ENCODE measurements at regions not wholly inside any gene's neighbourhood (a gene's known extent, or its start where the extent isn't known, plus 50 kb on each side); places are given as distances from the start of the nearest gene placed in this dataset.

DNA sequence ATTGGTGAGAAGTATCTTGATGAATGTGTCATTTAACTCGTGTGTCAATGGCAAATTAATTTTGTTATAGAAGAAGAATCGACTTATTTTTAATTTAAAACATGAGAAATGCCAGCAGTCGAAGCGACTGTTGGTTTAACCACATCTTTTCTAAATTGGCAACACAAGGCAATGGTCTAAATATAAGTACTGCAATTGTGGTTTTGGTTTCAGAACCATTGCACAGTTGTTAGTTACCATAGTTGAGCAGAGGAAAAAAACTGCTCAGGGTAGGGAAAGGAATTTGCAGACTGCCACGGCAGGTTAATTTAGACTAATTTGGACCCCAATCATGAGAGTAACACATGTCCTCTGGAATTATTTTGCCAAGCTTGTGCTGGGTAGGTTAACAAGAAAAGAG is 185.6 kb upstream of the RUNX1 start:
- DNase-seq, result peak; percentile 6

DNA sequence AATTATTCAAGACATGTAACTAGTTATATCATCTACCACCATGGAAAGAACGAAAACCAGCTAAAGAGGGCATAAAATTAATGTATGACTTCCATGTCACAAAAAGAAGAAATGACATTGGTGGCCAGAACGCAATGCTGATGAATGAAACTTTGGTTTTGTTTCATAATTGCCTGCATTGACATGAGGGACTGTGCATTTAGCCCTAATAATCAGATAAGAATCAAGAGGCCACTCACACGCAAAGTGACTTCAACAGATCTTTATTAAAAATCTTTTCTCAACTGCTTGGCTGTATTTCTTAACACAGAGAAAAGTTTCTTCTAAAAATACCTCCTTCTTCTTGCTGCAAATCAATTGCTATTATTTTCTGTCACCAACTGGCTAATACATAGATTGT is 184.7 kb upstream of the RUNX1 start:
- no peak for DNase-seq

GRCh38 chr21:35232545-35233176 is 183.6 kb upstream of the RUNX1 start:
- no peak for DNase-seq

DNA sequence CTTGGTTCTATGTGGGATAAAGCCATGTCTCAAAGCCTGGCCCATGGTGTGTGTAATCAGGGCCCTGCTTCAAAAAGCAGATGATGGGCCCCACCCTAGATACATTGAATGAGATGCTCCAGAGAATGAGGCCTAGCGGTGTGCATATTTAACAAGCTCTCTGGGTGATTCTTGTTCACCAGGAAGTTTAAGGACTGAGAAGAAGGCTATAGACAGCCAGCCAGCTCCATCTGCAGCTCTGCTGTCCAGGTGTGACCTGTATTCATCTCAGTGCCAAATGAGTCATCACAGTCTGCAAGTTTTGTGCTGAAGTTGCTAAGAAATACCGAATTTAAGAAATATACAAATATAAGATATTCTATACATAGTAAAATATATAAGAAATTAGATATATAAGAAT is 182.0 kb upstream of the RUNX1 start:
- DNase-seq, result no peak

- no peak for DNase-seq
These were observed 180.2 kb upstream of the RUNX1 start for GRCh38 chr21:35229290-35229689.

- DNase-seq, result no peak
These were observed 178.7 kb upstream of the RUNX1 start for GRCh38 chr21:35227786-35228185.

DNA sequence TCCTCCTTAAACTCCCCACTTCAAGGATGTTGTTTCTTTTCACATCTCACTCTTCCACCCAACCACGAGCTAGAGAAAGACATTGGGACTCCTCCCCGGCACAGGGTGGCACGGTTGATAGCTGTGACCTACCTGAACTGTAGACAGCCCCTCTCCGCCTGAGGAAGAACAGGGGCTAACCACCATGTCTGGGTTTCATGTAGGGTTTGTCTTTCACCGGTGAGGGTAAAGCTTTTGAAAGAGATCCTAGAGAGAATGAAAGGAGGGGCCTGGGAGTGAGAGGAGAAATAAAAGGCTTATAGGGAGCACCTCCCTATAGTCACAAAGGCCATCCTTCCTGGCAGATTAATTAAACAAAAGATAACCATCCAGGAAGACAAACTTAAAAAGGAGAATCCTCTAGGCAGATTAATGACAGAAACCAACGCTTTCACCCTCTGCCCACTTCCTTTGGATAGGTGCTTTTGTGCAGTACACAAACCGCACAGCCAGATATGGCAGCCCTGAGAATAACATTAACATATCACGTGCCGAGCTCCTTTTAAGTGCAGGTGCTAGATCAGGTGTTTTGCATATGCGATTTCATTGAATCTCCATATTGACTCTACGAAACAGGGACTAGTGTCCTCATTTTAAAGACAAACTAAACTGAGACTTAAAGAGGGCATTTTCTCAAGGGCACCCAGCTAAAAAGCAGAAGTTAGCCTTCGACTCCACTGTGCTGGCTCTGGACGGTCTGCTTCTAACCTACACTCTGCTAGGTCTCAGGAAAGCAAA is 178.1 kb upstream of the RUNX1 start:
- DNase-seq, result peak; percentile 66

GRCh38 chr21:35226328-35226727 is 177.2 kb upstream of the RUNX1 start:
- DNase-seq, result no peak

DNA sequence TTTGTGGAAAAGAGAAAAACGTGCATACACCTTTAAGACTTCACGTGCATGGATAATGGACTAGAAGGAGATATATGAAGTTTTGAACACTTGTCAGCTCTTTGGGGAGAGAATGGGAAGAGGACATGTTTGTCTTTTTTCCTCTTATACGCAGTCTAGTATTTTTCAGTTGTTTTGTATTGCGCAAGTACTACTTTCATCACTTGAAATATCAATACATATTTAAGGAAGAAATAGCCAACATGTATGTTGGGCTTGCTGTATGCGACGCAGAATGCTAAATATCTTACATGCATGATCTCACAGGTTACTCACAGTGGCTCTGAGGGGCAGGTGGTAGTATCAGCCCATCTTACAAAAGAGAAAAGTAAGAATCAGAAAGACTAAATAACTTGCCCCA is 176.5 kb upstream of the RUNX1 start:
- DNase-seq, result no peak

- DNase-seq, result no peak
These were observed 174.5 kb upstream of the RUNX1 start for GRCh38 chr21:35223480-35224156.

- DNase-seq, result peak; percentile 32
These were observed 173.4 kb upstream of the RUNX1 start for GRCh38 chr21:35222541-35222941.

DNA sequence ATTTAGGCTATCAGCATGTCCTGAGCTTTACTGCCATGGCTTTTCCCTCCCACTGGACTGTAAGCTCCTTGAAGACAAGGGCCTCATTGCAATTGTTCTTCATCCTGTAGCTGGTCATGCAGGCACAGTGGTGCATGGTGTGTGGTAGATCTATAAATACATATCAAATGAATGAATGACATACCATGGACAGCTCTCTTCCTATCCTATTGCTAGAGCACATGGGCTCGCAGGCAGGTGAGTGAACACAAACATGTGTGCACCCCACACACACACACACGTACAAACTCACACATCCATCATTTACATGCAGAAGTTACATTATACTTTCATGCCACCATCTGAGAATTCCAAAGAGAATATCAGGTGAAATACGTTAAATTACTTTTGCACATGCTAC is 172.9 kb upstream of the RUNX1 start:
- peak; percentile 6 for DNase-seq

DNA sequence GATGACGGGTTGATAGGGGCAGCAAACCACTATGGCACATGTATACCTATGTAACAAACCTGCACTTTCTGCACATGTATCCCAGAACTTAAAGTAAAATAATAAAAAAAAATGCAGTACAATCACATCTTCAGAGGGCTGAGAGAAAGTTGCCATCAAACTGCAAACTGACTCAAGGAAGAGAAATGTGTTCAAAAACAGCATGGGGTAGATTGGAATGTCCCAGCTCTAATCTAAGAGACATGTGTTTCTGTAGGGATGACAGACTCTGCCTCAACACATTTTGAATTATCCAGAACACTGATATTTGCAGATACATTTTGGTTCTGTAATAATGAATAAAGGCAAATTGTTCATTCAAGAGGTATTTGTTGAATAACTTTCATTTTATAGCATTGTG is 171.2 kb upstream of the RUNX1 start:
- no peak for DNase-seq

GRCh38 chr21:35219719-35220118 is 170.6 kb upstream of the RUNX1 start:
- DNase-seq, result no peak

- DNase-seq, result no peak
These were observed 170.2 kb upstream of the RUNX1 start for GRCh38 chr21:35219291-35219690.

- DNase-seq, result no peak
These were observed 168.5 kb upstream of the RUNX1 start for GRCh38 chr21:35217504-35218060.

DNA sequence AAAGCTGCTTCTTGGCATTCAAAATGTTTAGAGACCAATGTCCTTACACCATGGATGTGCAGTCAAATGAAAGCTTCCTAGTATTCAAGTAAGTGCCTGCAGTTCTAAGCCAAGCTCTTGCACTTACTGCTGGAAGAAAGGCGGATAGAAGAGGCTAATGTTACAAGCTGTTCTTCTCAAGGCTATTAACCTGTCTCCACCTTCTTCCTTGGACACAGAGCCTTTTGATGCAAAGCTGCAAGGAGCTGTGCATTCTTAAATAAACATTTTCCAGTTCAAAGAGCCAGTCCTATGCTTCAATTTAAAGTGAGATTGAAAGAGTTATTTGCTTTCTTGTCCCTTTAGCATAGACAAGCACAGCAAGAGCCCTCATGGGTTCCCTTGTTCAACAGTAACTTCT is 167.9 kb upstream of the RUNX1 start:
- no peak for DNase-seq

GRCh38 chr21:35215870-35216269 is 166.8 kb upstream of the RUNX1 start:
- DNase-seq, result no peak

GRCh38 chr21:35212393-35213127 is 163.5 kb upstream of the RUNX1 start:
- no peak for DNase-seq

DNA sequence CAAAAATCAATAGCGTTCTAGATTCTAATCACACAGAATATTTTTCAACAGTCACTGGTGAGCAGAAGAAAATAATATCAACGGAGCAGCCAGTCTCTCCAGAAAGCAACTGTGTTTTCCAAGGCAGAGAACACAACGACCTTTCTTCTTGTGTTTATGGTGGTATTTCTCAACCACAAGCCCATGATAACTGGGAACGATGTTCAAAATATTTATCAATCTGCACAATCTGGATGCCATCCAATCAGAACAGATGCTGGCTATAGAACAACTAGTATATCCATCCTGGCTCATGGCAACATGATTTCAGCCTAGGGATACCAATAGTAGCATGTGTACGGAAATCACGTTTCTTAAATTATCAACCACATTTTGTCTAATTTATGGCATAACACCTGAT is 162.7 kb upstream of the RUNX1 start:
- no peak for DNase-seq

DNA sequence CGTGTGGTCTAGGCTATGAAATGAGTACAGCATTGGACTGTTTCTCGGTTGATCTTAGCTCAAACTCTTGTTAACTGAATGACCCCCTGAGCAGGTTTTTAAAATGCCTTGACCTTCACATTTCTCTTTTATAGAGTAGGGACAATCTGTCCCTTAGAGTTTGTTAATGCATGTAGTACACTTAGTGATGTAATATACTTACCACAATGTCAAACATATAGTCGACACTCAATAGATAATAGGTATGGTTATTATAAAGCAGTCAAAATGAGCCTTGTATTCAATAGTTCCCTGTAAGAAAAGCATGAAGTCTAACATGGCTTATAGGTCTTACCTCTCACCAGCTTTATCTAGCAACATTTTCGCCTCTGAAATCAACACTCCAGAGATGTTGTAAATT is 161.0 kb upstream of the RUNX1 start:
- DNase-seq, result no peak

DNA sequence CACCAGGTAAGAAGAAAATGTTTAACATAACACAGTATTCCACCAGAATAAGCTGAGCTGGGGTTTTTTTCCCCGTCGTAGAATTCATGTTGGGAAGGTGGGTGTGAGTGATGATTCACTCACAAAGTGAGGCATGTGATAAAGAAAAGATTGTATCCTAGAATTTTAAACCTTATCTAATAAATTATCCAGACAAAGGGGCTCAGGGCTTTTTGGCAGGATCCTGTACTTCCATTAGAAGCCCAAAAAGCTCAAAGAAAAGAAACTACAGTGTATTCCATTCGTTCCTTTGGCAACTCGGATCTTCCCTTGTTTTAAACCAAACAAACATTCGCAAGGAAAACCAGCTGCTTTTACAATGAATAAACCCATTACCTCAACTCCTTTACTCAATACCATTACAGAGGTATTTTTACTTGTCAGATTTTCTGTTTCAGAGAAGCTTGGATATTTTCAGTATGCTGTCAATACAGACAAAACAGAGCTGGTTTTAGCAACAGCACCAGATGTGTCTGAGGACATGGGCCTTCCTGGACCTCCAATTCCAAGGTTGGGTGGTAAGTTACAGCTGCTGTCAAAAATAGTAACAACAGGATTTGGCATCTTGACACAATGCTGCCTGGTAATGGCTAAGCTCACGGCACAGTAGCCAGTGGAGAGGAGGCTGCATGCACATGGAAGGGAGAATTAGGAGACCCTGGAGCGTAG is 159.9 kb upstream of the RUNX1 start:
- DNase-seq, result no peak

DNA sequence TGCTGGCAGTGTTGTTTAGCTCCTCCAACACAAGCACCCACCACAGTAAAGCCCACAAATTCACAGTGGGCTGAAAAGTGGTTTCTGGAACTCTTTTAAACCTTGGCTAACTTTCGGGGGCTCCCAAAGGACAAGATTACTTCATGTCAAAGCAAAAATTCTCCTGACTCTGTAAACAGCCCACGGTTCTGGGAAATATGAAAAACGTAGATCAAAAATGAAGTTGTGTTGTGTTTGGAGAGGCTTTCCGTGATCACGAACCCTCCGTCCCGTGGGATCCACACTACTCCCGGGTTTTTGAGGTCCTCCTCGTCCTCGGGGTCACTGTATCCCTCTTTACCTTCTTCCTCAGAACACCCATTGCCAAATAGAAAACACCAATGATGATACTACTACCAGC is 159.0 kb upstream of the RUNX1 start:
- no peak for DNase-seq
